ENCODE measurements at regions not wholly inside any gene's neighbourhood (a gene's known extent, or its start where the extent isn't known, plus 50 kb on each side); places are given as distances from the start of the nearest gene placed in this dataset.

- TF ChIP-seq CTCF (IDR thresholded peaks at IDR 0.05; ENCODE audit: low read depth, low read length) (no peak), EZH2phosphoT487 (IDR thresholded peaks at IDR 0.05; ENCODE audit: low read depth) (no peak)
Observed at GRCh38 chr9:108088916-108089315, 599.3 kb upstream of the KLF4 start.
